HUDEP-2 (cell line): ENCODE measurements at regions not wholly inside any gene's neighbourhood (a gene's known extent, or its start where the extent isn't known, plus 50 kb on each side); places are given as distances from the start of the nearest gene placed in this dataset.

ENCODE experiments used
- DNase-seq, 76 experiments: peaks; one replicate each; lab custom pipeline; 2025; ENCODE audit not compliant: unreplicated experiment in 76 of 76; lab: John Stamatoyannopoulos, UW

- DNase-seq, result no peak
These were observed 212.4 kb downstream of the HSD17B3 start for GRCh38 chr9:96089452-96090085.

- DNase-seq, result no peak
These were observed 213.0 kb downstream of the ERCC6L2 start for GRCh38 chr9:96088510-96088909.

- no peak for DNase-seq
These were observed 212.3 kb downstream of the ERCC6L2 start for GRCh38 chr9:96087669-96088299.

DNA sequence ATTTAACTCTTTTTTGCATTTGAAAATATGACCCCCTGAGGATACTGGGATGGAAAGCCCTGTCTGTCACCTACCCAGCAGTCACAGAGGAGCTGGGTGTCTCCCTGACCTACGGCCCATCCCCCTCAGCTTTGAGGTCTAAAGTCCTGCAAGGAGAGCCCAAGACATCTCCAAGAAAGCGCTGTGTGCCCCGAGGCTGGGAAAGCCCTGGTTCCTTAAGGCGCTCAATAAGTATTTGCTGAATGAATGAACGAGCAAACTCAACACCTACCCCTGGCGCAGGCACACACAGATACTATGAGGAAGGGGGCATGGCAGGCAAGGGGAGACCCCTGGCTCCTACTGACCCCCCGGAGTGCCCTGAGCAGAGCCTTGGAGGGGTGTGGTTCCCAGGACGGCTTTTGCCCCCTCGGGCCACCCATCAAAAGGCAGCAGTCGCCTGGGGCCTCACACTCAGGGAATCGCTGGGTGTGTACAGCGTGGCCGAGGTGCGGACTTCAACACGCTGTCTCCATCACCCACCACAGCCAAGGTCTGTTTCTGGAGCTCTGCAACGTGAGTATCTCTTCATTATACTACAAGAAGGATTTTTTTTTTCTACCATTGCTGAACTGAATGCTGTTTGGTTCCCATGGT, 211.6 kb downstream of the ERCC6L2 start:
- DNase-seq, result no peak

GRCh38 chr9:96085491-96086143, 210.1 kb downstream of the ERCC6L2 start:
- DNase-seq, result no peak

GRCh38 chr9:96084331-96084734, 208.8 kb downstream of the ERCC6L2 start:
- no peak for DNase-seq

DNA sequence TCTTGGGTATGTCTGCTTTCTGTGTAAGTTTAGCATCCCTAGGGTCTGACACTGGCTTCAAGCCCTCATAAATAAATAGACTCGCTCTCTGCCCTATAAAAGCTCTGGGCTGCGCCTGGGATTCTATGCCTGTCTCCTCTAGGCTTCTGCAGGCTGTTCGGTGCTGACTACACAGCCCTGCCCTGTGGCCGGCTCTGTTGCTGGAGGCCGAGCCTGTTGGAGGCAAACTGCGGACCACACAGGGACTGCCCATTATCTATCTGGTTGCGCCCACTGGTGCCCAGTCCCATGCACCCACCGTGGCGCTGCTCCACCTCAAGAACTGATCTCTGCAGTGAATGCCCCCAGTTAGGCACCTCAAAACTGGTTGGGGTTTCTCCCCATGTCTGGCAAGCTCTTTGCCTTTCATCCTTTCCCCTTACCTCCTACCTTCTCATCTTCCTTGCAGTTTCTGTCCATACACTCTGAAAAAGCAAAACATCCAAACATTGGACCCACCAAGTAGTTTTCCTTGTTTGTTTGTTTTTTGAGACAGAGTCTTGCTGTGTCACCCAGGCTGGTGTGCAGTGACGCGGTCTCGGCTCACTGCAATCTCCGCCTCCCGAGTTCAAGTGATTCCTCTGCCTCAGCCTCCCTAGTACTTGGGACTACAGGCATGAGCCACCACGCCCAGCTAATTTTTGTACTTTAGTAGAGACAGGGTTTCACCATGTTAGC, 207.2 kb downstream of the ERCC6L2 start:
- DNase-seq, result no peak

DNA sequence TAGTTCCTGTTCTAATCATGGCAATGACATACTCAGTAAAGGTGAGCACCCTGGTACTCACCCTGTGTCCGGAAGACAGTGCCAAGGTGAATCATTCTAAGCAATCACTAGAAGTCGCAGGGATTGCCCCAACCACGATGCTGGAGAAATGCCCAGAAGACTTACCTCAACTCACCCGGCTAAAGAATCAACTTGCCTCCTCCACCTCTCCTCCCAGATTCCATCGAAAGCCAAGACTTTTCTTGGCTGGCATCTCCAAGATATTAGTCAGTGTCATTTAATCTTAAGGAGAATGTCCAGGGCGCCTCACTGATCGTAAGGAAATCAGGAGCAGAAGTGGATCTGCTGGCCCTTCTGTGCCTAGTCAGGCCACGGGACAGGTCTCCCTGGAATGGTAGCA, 204.9 kb downstream of the ERCC6L2 start:
- DNase-seq, result no peak

- DNase-seq, result no peak
These were observed 204.3 kb downstream of the ERCC6L2 start for GRCh38 chr9:96079779-96080178.

DNA sequence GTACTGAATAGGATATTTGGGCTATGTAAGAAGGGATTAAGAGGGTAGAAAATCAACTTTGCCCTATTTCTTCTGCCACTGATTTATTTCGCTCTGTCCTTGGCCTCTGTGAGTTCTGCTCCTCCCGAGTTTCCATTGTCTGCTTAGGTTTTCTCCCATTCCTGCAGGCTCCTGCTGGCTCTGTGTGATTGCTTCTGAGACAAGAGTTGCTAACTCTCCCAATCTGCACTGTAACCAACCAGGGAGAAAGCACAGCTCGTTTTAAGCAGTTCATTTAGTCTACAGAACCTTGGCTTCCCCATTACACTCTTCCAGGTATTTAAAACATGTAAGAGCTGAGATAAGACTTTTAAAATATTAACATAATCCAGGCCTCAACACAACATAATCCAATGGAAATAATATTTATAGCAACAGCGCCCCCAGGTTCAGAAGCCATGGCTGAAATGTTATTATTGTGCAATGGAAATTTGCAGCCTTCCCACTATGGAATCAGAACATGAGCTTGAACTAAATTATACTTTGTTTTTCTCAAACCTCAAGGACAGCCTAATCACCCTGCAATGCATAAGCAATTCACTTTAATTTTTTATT, 203.5 kb downstream of the ERCC6L2 start:
- no peak for DNase-seq

- no peak for DNase-seq
These were observed 200.3 kb downstream of the ERCC6L2 start for GRCh38 chr9:96075757-96076156.

DNA sequence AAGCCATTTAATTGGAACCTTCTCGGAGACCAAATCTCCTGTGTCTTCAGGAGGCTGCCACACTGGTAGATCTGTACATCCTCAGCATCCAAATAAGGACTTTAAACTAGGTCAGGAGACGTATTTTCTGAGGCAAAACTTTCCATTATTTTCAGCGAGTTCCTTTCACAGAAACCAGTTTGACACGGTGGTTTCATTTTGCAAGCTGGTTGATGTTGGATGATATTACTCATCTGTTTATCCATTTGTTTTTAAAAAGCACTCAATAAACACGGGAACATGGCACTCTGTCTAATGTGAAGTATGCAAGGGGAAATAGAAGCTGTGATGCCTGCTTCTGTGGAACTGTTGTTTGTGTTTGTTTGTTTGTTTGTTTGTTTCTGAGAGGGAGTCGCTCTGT, 199.6 kb downstream of the ERCC6L2 start:
- DNase-seq, result no peak

DNA sequence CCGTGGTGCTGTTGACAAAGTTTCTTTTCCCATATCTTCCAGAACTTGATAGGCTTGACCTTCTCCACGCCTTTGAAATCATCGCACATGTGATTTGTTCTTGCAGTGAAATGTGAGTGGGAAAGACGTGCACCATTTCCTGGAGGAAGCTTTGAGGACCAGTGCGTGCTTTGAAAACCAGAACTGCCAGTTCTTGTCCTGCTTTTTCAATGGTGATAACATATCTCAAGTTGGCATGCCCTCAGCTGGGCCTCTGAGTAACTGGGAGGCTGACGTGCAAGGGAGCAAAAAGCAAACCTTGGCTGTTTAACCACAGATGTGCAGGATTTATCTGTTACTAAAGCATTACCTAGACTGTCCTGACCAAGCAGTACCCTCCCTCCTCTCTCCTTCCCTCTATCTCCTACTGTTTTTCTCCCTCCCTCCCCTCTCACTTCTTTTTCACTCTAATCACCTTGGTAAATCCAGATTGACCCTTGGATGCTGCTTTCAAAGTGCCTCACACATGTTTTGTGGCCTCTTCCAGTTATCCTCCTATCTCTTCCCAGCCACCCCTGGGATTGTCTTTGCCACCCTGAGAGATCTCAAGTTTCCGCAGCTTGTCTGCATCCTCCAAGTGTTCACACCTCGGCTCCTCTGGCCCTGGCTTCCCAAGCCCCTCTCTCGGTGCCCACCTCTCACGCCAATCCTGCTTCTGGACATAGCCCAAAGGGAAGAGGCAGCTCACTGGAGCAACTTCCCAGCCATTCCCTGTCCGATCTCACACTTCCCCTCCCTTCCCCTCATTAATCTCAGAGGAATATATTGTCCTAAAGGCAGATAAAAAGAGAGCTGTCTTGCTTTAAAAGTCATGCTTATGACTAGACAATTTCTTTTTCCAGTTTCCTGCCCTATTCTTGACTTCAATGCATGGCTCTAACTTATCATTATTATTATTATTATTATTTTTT, 198.3 kb downstream of the ERCC6L2 start:
- peak in 20 of 76 experiments; percentile 1 to 46 (median 16) for DNase-seq

DNA sequence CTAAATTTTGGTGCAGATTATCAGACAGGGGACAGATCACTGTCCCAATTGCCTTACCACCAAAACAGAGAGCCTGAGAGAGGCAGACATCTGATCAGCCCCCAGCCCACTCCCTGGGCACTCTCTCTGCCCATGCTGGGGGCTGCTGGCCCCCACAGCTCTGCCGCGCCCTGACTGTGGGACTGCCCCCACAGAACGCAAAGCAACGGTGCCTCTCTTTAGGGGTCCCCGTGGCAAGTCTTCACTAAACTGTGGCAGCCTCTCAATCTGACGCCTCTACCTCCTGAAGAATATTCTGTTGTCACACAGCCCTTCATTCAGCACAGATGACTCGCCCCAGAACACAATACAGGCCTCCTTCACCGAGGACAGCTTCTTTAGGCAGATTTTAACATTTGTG, 197.4 kb downstream of the ERCC6L2 start:
- no peak for DNase-seq

DNA sequence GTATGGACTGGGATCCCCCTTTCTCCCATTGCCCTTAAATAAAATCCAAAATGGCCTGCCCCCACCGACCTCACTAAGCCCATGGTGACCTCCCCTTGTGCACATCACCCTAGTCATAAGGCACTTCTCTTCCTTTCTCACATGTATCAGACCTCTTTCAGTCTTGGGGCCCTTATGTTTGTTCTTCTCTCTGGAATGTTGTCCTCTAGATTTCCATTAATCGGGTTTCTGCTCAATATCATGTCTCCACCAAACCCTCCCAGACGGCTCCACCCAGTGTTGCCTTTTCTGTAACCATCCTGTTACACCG, 196.3 kb downstream of the ERCC6L2 start:
- DNase-seq, result no peak

DNA sequence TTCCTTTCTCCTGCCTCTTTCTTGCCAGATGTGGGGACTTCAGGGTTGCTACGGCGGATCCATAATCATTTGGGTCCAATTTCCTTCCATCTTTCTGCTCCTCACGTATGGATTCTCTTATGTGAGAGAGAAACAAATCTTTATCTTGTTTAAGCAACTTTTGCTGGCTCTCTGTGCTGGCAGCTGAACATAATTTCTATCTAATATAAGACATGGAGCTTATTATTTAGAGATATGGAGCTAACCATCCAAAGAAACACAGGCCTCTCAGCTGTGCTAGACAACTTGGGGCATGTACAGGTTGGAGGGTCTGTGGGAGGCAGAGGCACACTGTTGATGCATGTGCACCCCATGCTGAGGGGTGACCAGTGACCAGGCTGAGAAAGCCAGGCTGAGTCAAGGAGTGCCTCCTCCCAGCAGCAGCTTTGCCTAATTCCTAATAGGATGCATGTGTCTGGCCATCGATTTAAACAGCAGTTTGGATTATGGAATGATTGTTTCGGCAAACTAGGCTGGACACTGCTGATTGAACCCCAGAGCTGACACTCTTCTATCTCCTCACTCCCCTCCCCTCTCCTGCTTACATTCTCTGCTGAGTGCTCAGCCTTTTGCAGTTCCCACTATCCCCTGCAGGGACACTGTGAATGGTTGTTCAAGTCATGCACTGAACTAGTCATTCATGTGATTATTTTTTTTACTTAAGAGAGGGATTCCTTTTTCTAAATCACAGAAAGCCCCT, 195.8 kb downstream of the ERCC6L2 start:
- DNase-seq, result peak in 9 of 76 experiments; percentile 1 to 29 (median 8)

- DNase-seq, result no peak
These were observed 194.2 kb downstream of the ERCC6L2 start for GRCh38 chr9:96069629-96070220.

DNA sequence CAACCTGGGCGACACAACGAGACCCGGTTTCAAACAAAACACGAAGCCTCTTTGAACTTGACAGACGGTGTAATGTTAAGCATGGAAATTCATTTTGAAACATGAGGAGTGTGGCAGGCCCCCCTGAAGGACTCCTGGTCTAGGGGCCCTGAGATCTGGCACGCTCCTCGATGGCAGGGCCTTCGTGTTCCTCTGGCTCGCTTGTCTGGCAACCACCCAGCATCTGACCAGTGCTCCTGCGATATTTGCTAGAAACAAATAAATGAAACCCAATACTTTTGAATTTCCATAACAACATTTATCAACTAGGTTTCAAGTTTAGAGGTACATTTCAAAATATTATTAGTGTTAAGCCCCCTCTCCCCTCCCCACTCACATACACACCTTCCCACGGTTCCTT, 193.0 kb downstream of the ERCC6L2 start:
- DNase-seq, result no peak

DNA sequence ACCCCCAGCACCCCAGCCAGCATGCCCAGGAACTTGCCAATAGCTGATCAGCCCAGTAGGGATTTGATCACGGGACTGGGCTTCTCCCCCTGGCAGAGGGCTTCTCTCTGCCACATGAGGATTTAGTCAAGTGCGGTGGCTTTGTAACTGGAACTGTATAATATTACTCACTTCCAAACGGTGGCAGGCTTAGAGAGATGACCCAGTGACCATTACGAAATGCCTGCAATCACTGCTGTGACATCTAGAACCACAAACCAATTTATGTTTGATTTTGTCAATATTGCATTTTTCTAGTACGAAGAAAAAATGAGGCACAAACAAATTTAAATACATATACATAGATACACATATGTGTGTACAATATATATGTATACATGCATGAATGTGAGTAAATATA, 192.1 kb downstream of the ERCC6L2 start:
- no peak for DNase-seq
